HFFc6 (cell line): ENCODE measurements at regions not wholly inside any gene's neighbourhood (a gene's known extent, or its start where the extent isn't known, plus 50 kb on each side); places are given as distances from the start of the nearest gene placed in this dataset.

ENCODE experiments used
- DNase-seq: peaks from one replicate; pipeline ENCODE4 v3.0.0-alpha.2; 2018
- H3K27ac Mint-ChIP-seq: 2 replicates; pipeline ENCODE4 v1.8.0; 2020; ENCODE audit warnings: mild to moderate bottlenecking, mixed read lengths
- H3K27me3 Mint-ChIP-seq: 2 replicates; pipeline ENCODE4 v1.8.0; 2021; ENCODE audit warnings: mild to moderate bottlenecking, moderate library complexity, mixed read lengths; ENCODE audit not compliant: insufficient read depth
- H3K36me3 Mint-ChIP-seq: 2 replicates; pipeline ENCODE4 v1.8.0; 2021; ENCODE audit warnings: low read depth, mixed read lengths
- H3K4me1 Mint-ChIP-seq: 2 replicates; pipeline ENCODE4 v1.8.0; 2020; ENCODE audit warnings: low read depth, mixed read lengths
- H3K4me3 Mint-ChIP-seq: 2 replicates; pipeline ENCODE4 v1.8.0; 2020; ENCODE audit warnings: mild to moderate bottlenecking, moderate library complexity, mixed read lengths
- H3K9me3 Mint-ChIP-seq: 2 replicates; pipeline ENCODE4 v1.8.0; 2020; ENCODE audit warnings: mild to moderate bottlenecking, mixed read lengths
- CTCF ChIP-seq: fragments of 200-600 bp; sonication (generic); IDR thresholded peaks from 2 replicates; pipeline ENCODE4 v1.5.0; 2021; ENCODE audit warnings: antibody characterized with exemption, mild to moderate bottlenecking

DNA sequence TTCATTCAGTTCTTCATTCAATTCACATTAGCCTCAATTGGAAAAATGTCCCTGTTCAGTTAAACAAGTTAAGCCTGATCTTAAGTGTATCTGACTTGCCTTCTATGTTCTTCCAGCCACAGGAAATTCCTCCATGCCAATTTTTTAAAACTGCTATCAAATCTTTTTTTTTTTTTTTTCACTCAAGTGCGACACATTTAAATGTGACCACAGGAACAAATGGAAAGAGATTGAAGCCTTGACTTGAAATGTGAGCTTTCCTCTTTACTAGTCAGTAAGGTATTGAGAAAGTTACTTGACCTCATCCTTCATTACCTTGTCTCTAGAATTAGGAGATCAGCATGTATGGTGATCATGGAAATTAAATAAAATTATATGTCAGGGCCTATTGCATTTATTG is 165.1 kb downstream of the SLIT2 start:
- H3K9me3 Mint-ChIP-seq: no peaks in the 10 kb centered on the region
- no peak overlapping the region for H3K4me3 Mint-ChIP-seq
- no peak for TF ChIP-seq CTCF
- no peak for DNase-seq
- no peaks in the 10 kb centered on the region; the same call in 1 of the 2 replicates for H3K27me3 Mint-ChIP-seq
- H3K36me3 Mint-ChIP-seq: no peaks in the 10 kb centered on the region
- H3K27ac Mint-ChIP-seq: peak overlapping the region; percentile 35
- H3K4me1 Mint-ChIP-seq: peaks cover 61% of the 10 kb centered on the region

DNA sequence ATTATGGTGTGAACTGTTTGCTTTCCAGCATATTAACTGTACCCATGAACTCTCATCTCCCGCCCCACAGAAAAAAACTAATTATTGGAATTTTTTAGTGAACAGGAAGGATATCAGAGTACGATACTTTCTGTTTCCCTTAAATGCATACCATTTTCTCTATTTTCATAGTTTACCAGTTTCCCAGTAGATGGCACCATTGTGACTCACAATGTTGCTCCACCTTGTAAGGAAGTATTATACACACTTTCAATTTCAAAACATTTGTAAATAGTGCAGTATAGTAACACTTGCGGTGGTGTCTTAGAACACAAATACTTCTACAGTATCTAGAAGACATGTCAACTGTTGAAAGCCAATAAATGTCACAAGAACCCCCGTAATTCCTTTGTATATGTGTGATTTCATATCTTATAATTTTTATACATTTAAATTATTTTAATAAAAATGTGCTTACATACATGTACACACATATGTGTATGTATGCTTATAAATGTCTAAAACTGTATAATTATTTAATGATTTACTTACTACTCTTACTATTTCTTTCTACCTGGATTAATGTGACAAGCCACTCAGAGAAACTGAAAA is 167.3 kb downstream of the SLIT2 start:
- TF ChIP-seq CTCF: peak; percentile 76
- H3K27me3 Mint-ChIP-seq: no peaks in the 10 kb centered on the region; the same call in 1 of the 2 replicates
- peak overlapping the region; percentile 68 for H3K27ac Mint-ChIP-seq
- H3K4me3 Mint-ChIP-seq: peak overlapping the region; percentile 87
- peak; percentile 51 for DNase-seq
- H3K4me1 Mint-ChIP-seq: peaks cover 74% of the 10 kb centered on the region
- H3K36me3 Mint-ChIP-seq: no peaks in the 10 kb centered on the region
- H3K9me3 Mint-ChIP-seq: no peaks in the 10 kb centered on the region

DNA sequence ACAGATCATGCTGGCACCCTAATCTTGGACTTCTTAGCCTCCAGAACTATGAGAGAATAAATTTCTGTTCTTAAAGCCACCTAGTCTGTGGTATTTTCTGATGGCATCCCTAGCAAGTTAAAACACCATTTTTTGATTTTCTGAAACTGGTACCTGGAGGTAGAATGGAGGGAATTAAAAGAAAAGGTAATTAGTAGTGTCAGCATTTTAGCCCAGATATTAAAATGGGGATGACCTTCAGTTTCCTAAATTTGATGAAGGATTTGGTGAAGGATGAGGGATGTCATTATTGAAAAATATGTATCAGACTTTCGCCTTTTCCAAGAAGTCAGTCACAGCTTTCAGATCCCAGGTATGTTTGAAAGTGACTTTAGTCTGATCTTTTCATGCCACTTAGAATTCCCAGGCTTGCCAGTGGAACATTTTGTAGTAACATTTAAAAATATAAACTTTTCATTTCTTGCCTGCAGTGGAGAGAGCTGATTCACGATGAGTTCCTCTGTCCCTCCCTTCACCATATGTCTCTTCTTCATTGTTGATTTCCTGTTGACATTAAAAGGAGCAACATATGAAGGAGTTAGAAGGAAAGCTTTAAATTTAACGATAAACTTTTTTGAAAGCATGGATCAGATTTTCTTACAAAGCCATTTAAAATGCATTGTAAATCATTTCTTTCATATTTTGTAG is 169.4 kb downstream of the SLIT2 start:
- no peaks in the 10 kb centered on the region for H3K9me3 Mint-ChIP-seq
- peak overlapping the region; percentile 74 for H3K27ac Mint-ChIP-seq
- no peaks in the 10 kb centered on the region for H3K36me3 Mint-ChIP-seq
- H3K4me1 Mint-ChIP-seq: peaks cover 70% of the 10 kb centered on the region
- DNase-seq: no peak
- no peaks in the 10 kb centered on the region; the same call in 1 of the 2 replicates for H3K27me3 Mint-ChIP-seq
- no peak for TF ChIP-seq CTCF
- peak overlapping the region; percentile 58 for H3K4me3 Mint-ChIP-seq

- DNase-seq: no peak
- H3K27ac Mint-ChIP-seq: peak overlapping the region; percentile 74
- H3K4me3 Mint-ChIP-seq: peak overlapping the region; percentile 58
- H3K27me3 Mint-ChIP-seq: no peaks in the 10 kb centered on the region; the same call in 1 of the 2 replicates
- TF ChIP-seq CTCF: no peak
- no peaks in the 10 kb centered on the region for H3K9me3 Mint-ChIP-seq
- H3K4me1 Mint-ChIP-seq: peaks cover 70% of the 10 kb centered on the region
- H3K36me3 Mint-ChIP-seq: no peaks in the 10 kb centered on the region
These were observed 169.9 kb downstream of the SLIT2 start for GRCh38 chr4:20421603-20421985.

DNA sequence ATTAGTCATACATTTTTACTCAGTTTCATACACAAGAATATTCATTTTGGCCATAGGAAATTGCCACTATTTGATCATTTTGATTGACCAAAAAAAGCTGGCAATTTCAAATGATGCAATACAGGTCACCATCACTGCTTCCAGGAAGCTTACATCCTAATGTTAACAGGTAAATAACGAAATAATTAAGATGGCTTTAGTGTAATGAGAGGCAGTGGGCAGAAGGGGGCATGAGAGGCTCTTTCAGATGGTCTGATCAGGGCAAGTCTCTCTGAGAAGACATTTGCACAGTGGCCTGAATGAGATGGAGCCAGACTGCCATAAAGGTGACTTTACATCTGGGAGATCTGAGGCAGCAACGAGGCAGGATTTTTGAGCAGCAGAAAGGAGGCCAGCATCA is 170.7 kb downstream of the SLIT2 start:
- no peaks in the 10 kb centered on the region; the same call in 1 of the 2 replicates for H3K27me3 Mint-ChIP-seq
- no peak overlapping the region for H3K4me3 Mint-ChIP-seq
- H3K36me3 Mint-ChIP-seq: no peaks in the 10 kb centered on the region
- peak; percentile 53 for DNase-seq
- H3K4me1 Mint-ChIP-seq: peaks cover 64% of the 10 kb centered on the region
- H3K27ac Mint-ChIP-seq: no peak overlapping the region; the same call in 1 of the 2 replicates
- TF ChIP-seq CTCF: peak; percentile 79
- no peaks in the 10 kb centered on the region for H3K9me3 Mint-ChIP-seq
